ENCODE measurements at regions not wholly inside any gene's neighbourhood (a gene's known extent, or its start where the extent isn't known, plus 50 kb on each side); places are given as distances from the start of the nearest gene placed in this dataset.

DNA sequence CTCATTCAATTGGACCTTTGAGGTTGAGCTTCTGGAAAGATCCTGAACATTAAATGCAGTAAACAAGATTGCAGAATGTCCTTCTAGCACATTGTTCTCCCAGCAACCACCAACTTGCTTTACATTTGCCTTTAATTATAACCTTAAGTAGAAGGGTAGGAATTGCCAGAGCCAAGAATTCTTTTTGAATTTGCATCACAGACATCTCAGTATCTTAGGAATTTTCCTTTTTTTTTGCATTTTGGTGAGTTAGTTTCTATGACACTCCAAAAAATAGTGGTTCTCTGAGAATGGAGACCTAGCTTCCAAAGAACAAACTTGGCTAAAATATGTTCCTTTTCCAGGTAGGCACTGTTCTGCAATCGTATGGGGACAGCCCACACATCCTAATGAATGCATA is 456.0 kb downstream of the GATA3 start:
- TF ChIP-seq, protein P1, sequence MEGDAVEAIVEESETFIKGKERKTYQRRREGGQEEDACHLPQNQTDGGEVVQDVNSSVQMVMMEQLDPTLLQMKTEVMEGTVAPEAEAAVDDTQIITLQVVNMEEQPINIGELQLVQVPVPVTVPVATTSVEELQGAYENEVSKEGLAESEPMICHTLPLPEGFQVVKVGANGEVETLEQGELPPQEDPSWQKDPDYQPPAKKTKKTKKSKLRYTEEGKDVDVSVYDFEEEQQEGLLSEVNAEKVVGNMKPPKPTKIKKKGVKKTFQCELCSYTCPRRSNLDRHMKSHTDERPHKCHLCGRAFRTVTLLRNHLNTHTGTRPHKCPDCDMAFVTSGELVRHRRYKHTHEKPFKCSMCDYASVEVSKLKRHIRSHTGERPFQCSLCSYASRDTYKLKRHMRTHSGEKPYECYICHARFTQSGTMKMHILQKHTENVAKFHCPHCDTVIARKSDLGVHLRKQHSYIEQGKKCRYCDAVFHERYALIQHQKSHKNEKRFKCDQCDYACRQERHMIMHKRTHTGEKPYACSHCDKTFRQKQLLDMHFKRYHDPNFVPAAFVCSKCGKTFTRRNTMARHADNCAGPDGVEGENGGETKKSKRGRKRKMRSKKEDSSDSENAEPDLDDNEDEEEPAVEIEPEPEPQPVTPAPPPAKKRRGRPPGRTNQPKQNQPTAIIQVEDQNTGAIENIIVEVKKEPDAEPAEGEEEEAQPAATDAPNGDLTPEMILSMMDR (IDR thresholded peaks at IDR 0.05) = no peak
- TF ChIP-seq CEBPB (IDR thresholded peaks at IDR 0.05) = no peak
- TF ChIP-seq NFE2L2 (conservative IDR thresholded peaks at IDR 0.05; ENCODE audit: low read length) = no peak
- TF ChIP-seq EHMT2 (IDR thresholded peaks at IDR 0.05; ENCODE audit: low read depth) = no peak
- no peak for TF ChIP-seq RAD21 (conservative IDR thresholded peaks at IDR 0.05 in 1 of 2, IDR thresholded peaks at IDR 0.05 in 1 of 2)
- no peak for TF ChIP-seq PHF8 (IDR thresholded peaks at IDR 0.05; ENCODE audit: borderline replicate concordance, low read depth)
- TF ChIP-seq, protein P2, sequence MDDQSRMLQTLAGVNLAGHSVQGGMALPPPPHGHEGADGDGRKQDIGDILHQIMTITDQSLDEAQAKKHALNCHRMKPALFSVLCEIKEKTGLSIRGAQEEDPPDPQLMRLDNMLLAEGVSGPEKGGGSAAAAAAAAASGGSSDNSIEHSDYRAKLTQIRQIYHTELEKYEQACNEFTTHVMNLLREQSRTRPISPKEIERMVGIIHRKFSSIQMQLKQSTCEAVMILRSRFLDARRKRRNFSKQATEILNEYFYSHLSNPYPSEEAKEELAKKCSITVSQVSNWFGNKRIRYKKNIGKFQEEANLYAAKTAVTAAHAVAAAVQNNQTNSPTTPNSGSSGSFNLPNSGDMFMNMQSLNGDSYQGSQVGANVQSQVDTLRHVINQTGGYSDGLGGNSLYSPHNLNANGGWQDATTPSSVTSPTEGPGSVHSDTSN (IDR thresholded peaks at IDR 0.05) = no peak
- TF ChIP-seq POLR2A (IDR thresholded peaks at IDR 0.05; ENCODE audit: low read length) = no peak
- TF ChIP-seq CHD2 (IDR thresholded peaks at IDR 0.05; ENCODE audit: low read length, partially characterized antibody) = no peak
- TF ChIP-seq HDAC2 (IDR thresholded peaks at IDR 0.05) = no peak
- TF ChIP-seq TP53 (CRISPR knock-in tag; IDR thresholded peaks at IDR 0.05) = no peak
